NCI-H146 (cell line): ENCODE measurements at regions not wholly inside any gene's neighbourhood (a gene's known extent, or its start where the extent isn't known, plus 50 kb on each side); places are given as distances from the start of the nearest gene placed in this dataset.

Source experiments
- DNase-seq: peaks from one replicate; lab custom pipeline; 2025; lab: John Stamatoyannopoulos, UW

GRCh38 chr9:80448996-80449395 is 877.2 kb downstream of the TLE4 start:
- DNase-seq, result no peak

GRCh38 chr9:80447876-80448275 is 876.1 kb downstream of the TLE4 start:
- DNase-seq, result no peak

- no peak for DNase-seq
These were observed 869.0 kb downstream of the TLE4 start for GRCh38 chr9:80440724-80441123.

- no peak for DNase-seq
These were observed 866.1 kb downstream of the TLE4 start for GRCh38 chr9:80437825-80438224.

- no peak for DNase-seq
These were observed 865.4 kb downstream of the TLE4 start for GRCh38 chr9:80437091-80437640.

- no peak for DNase-seq
These were observed 863.8 kb downstream of the TLE4 start for GRCh38 chr9:80435591-80435990.

GRCh38 chr9:80426992-80427391 is 855.2 kb downstream of the TLE4 start:
- DNase-seq, result no peak

GRCh38 chr9:80417211-80417773 is 845.5 kb downstream of the TLE4 start:
- no peak for DNase-seq

- no peak for DNase-seq
These were observed 838.3 kb downstream of the TLE4 start for GRCh38 chr9:80410106-80410505.

GRCh38 chr9:80407220-80407619 is 835.5 kb downstream of the TLE4 start:
- no peak for DNase-seq

GRCh38 chr9:80401243-80401642 is 829.5 kb downstream of the TLE4 start:
- no peak for DNase-seq

- no peak for DNase-seq
These were observed 829.0 kb downstream of the TLE4 start for GRCh38 chr9:80400624-80401230.

GRCh38 chr9:80399606-80400005 is 827.8 kb downstream of the TLE4 start:
- DNase-seq, result no peak

GRCh38 chr9:80387828-80388227 is 816.1 kb downstream of the TLE4 start:
- no peak for DNase-seq

- no peak for DNase-seq
These were observed 813.5 kb downstream of the TLE4 start for GRCh38 chr9:80385246-80385645.

- DNase-seq, result no peak
These were observed 811.6 kb downstream of the TLE4 start for GRCh38 chr9:80383331-80383730.

- no peak for DNase-seq
These were observed 810.6 kb downstream of the TLE4 start for GRCh38 chr9:80382211-80382891.

- DNase-seq, result no peak
These were observed 808.5 kb downstream of the TLE4 start for GRCh38 chr9:80380301-80380700.

GRCh38 chr9:80378669-80379293 is 807.0 kb downstream of the TLE4 start:
- no peak for DNase-seq

- DNase-seq, result no peak
These were observed 804.4 kb downstream of the TLE4 start for GRCh38 chr9:80376180-80376579.

GRCh38 chr9:80375477-80375876 is 803.7 kb downstream of the TLE4 start:
- DNase-seq, result no peak

GRCh38 chr9:80369641-80370040 is 797.9 kb downstream of the TLE4 start:
- DNase-seq, result no peak

GRCh38 chr9:80366626-80367025 is 794.9 kb downstream of the TLE4 start:
- DNase-seq, result no peak
